ENCODE measurements at regions not wholly inside any gene's neighbourhood (a gene's known extent, or its start where the extent isn't known, plus 50 kb on each side); places are given as distances from the start of the nearest gene placed in this dataset.
A peak's percentile ranks its signal among the peaks of the same experiment; 100 is the strongest.

DNA sequence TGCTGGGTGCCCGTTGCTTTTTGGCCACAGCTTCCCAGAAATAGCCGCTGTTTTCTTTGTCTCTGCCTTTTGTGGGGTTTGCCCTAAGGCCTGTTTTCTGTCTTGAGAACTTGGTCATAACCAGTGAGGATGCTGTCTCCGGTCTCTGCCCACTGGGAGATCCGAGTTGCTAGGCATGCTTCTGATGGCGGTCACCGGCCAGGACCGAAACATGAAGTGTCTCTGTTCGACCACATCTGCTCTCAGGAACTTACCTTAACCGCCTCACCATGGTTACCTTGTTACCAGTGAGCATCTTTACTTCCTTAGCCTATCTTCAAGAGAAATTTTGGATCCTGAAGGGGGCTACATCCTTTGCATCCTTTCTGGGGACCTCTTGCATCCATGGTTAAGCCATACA, 91.9 kb downstream of the RTP5 start:
- Mint-ChIP-seq H3K4me3 (no peak overlapping the region), H3K27ac (no peak overlapping the region), H3K4me1 (peaks cover 3% of the 10 kb centered on the region), H3K9me3 (no peaks in the 10 kb centered on the region), H3K36me3 (ENCODE audit: low read depth) (no peaks in the 10 kb centered on the region), H3K27me3 (ENCODE audit: insufficient read depth) (no peaks in the 10 kb centered on the region)
- no peak for DNase-seq
- Histone ChIP-seq H3K4me1 (ENCODE audit: control insufficient read depth, insufficient read depth, low read length) (no peaks in the 10 kb centered on the region), H3K27ac (ENCODE audit: low read depth, low read length) (no peak overlapping the region), H3K4me3 (ENCODE audit: low read length) (no peak overlapping the region), H3K36me3 (ENCODE audit: control insufficient read depth, insufficient read depth, low read length) (no peaks in the 10 kb centered on the region), H3K27me3 (ENCODE audit: control insufficient read depth, insufficient read depth, low read length, poor library complexity, severe bottlenecking) (no peaks in the 10 kb centered on the region), H3K9ac (ENCODE audit: extremely low read depth, low read length, poor library complexity, severe bottlenecking) (no peak overlapping the region), H3K9me3 (ENCODE audit: control insufficient read depth, low read length) (no peaks in the 10 kb centered on the region)
- TF ChIP-seq, protein P1, sequence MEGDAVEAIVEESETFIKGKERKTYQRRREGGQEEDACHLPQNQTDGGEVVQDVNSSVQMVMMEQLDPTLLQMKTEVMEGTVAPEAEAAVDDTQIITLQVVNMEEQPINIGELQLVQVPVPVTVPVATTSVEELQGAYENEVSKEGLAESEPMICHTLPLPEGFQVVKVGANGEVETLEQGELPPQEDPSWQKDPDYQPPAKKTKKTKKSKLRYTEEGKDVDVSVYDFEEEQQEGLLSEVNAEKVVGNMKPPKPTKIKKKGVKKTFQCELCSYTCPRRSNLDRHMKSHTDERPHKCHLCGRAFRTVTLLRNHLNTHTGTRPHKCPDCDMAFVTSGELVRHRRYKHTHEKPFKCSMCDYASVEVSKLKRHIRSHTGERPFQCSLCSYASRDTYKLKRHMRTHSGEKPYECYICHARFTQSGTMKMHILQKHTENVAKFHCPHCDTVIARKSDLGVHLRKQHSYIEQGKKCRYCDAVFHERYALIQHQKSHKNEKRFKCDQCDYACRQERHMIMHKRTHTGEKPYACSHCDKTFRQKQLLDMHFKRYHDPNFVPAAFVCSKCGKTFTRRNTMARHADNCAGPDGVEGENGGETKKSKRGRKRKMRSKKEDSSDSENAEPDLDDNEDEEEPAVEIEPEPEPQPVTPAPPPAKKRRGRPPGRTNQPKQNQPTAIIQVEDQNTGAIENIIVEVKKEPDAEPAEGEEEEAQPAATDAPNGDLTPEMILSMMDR (conservative IDR thresholded peaks at IDR 0.05), result no peak
- WGBS, 2 experiments (ENCODE audit: insufficient coverage in 1 of 2, insufficient read length in 1 of 2), result 89% methylated on average over 9 of the region's 9 CpGs

DNA sequence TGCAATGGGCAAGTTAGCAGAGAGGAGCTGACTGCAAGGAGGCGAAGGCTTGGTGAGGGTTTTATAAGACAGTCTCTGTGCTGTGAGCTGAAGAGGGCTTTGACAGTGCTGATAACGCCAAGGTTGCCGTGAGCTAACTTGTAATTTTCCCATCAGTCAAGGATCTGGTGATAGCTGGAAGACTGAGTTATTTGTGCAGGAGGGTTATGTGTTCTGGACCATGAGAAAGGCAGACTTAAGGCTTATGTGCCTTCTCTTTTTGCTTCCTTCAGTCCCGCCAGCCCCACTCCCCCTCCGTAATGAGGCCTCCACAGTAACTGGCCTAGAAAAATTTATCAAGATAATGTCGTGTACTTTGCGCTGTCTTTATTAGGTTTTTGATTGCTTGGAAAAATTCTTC, 94.6 kb downstream of the RTP5 start:
- WGBS, 2 experiments (ENCODE audit: insufficient coverage in 1 of 2, insufficient read length in 1 of 2), result 88 to 96% methylated on average over 3 to 7 of the region's 7 CpGs
- H3K9me3 ChIP-seq (ENCODE audit: control insufficient read depth, low read length), result no peaks in the 10 kb centered on the region
- TF ChIP-seq, protein P1 (conservative IDR thresholded peaks at IDR 0.05), result no peak
- no peaks in the 10 kb centered on the region for H3K36me3 ChIP-seq (ENCODE audit: control insufficient read depth, insufficient read depth, low read length)
- H3K36me3 Mint-ChIP-seq (ENCODE audit: low read depth), result no peaks in the 10 kb centered on the region
- no peaks in the 10 kb centered on the region for H3K27me3 ChIP-seq (ENCODE audit: control insufficient read depth, insufficient read depth, low read length, poor library complexity, severe bottlenecking)
- DNase-seq, result no peak
- no peaks in the 10 kb centered on the region for H3K9me3 Mint-ChIP-seq
- no peaks in the 10 kb centered on the region for H3K4me1 Mint-ChIP-seq
- H3K27ac ChIP-seq (ENCODE audit: low read depth, low read length), result no peak overlapping the region
- no peaks in the 10 kb centered on the region for H3K4me1 ChIP-seq (ENCODE audit: control insufficient read depth, insufficient read depth, low read length)
- no peak overlapping the region for H3K27ac Mint-ChIP-seq
- H3K4me3 ChIP-seq (ENCODE audit: low read length), result no peak overlapping the region
- H3K9ac ChIP-seq (ENCODE audit: extremely low read depth, low read length, poor library complexity, severe bottlenecking), result no peak overlapping the region
- no peak overlapping the region for H3K4me3 Mint-ChIP-seq
- H3K27me3 Mint-ChIP-seq (ENCODE audit: insufficient read depth), result no peaks in the 10 kb centered on the region

DNA sequence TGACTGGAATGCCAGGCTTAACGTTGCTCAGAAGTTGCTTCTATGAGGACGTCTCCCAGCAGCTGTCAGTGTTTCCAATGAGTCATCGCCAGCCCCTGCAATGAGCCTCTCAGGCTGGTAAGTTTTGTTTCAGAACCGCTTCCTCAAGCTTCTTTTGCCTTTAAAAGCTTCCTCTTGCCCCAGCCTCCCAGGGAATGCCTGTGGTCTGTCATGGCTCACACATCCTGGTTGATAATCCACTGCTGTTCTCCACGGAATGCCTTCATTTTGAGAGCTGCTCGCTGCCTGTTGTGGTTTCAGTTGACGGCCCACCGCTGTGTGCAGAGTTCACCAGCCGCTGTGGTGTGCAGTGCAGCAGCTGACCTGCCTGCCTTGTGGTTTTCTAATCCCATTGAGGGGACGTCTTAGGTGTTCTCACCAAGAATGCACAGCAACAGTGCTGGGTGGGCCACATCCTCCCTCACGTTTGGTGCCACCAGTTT, 96.4 kb downstream of the RTP5 start:
- Mint-ChIP-seq H3K4me3 (no peak overlapping the region), H3K36me3 (ENCODE audit: low read depth) (no peaks in the 10 kb centered on the region), H3K27me3 (ENCODE audit: insufficient read depth) (no peaks in the 10 kb centered on the region), H3K4me1 (no peaks in the 10 kb centered on the region), H3K9me3 (no peaks in the 10 kb centered on the region), H3K27ac (no peak overlapping the region)
- Histone ChIP-seq H3K4me1 (ENCODE audit: control insufficient read depth, insufficient read depth, low read length) (no peaks in the 10 kb centered on the region), H3K36me3 (ENCODE audit: control insufficient read depth, insufficient read depth, low read length) (no peaks in the 10 kb centered on the region), H3K27ac (ENCODE audit: low read depth, low read length) (peak overlapping the region; percentile 51), H3K4me3 (ENCODE audit: low read length) (no peak overlapping the region), H3K9me3 (ENCODE audit: control insufficient read depth, low read length) (no peaks in the 10 kb centered on the region), H3K9ac (ENCODE audit: extremely low read depth, low read length, poor library complexity, severe bottlenecking) (peak overlapping the region; percentile 25), H3K27me3 (ENCODE audit: control insufficient read depth, insufficient read depth, low read length, poor library complexity, severe bottlenecking) (no peaks in the 10 kb centered on the region)
- DNase-seq, result peak; percentile 70
- WGBS, 2 experiments (ENCODE audit: insufficient coverage in 1 of 2, insufficient read length in 1 of 2), result 33 to 52% methylated on average over 7 to 11 of the region's 11 CpGs
- TF ChIP-seq, protein P1 (conservative IDR thresholded peaks at IDR 0.05), result no peak

Measured in endodermal cell (in vitro differentiated cells).